OCI-LY1 (cell line): ENCODE measurements at regions not wholly inside any gene's neighbourhood (a gene's known extent, or its start where the extent isn't known, plus 50 kb on each side); places are given as distances from the start of the nearest gene placed in this dataset.

Experiments used
- H2AFZ ChIP-seq: fragments of 200-600 bp; sonication (generic), shearing (Covaris generic); 2 replicates; pipeline ENCODE4 v1.6.0; 2014; ENCODE audit warnings: antibody characterized with exemption, mild to moderate bottlenecking, low read length
- H3F3A ChIP-seq: fragments of 200-600 bp; sonication (generic), shearing (Covaris generic); 2 replicates; pipeline ENCODE4 v1.6.0; 2014; ENCODE audit warnings: mild to moderate bottlenecking, antibody characterized with exemption, low read length, moderate library complexity; ENCODE audit not compliant: insufficient read depth
- H3K27ac ChIP-seq: fragments of 200-600 bp; sonication (generic); 2 replicates; pipeline ENCODE4 v1.5.1; 2014; ENCODE audit warnings: low read length, mixed run types, mild to moderate bottlenecking, low read depth; ENCODE audit not compliant: poor library complexity, severe bottlenecking
- H3K27me3 ChIP-seq: fragments of 200-600 bp; sonication (generic); 2 replicates; pipeline ENCODE4 v1.6.0; 2014; ENCODE audit warnings: antibody characterized with exemption, mild to moderate bottlenecking, low read length, moderate library complexity; ENCODE audit not compliant: insufficient read depth
- H3K36me3 ChIP-seq: fragments of 200-600 bp; sonication (generic); 2 replicates; pipeline ENCODE4 v1.6.1; 2014; ENCODE audit warnings: mild to moderate bottlenecking, antibody characterized with exemption, low read length, moderate library complexity, mixed read lengths; ENCODE audit not compliant: insufficient read depth
- H3K4me1 ChIP-seq: fragments of 200-600 bp; sonication (generic); 2 replicates; pipeline ENCODE4 v1.5.1; 2014; ENCODE audit warnings: mild to moderate bottlenecking, low read length, moderate library complexity; ENCODE audit not compliant: insufficient read depth, severe bottlenecking
- H3K4me2 ChIP-seq: fragments of 200-600 bp; sonication (generic), shearing (Covaris generic); 2 replicates; pipeline ENCODE4 v1.6.1; 2014; ENCODE audit warnings: low read length
- H3K4me3 ChIP-seq: fragments of 200-600 bp; sonication (generic); 2 replicates; pipeline ENCODE4 v1.5.1; 2014; ENCODE audit warnings: low read length, low read depth, mild to moderate bottlenecking, mixed read lengths; ENCODE audit not compliant: poor library complexity, severe bottlenecking
- H3K79me2 ChIP-seq: fragments of 200-600 bp; shearing (Covaris generic); 2 replicates; pipeline ENCODE4 v1.6.1; 2016; ENCODE audit warnings: mixed run types, low read length, mixed read lengths; ENCODE audit not compliant: insufficient read depth
- H3K9ac ChIP-seq: fragments of 200-600 bp; sonication (generic), shearing (Covaris generic); 2 replicates; pipeline ENCODE4 v1.6.1; 2014; ENCODE audit warnings: mild to moderate bottlenecking, low read length, mixed read lengths
- H3K9me2 ChIP-seq: fragments of 200-600 bp; sonication (generic), shearing (Covaris generic); 2 replicates; pipeline ENCODE4 v1.6.1; 2014; ENCODE audit warnings: low read depth, mild to moderate bottlenecking, low read length, mixed read lengths
- H3K9me3 ChIP-seq: fragments of 200-600 bp; shearing (Covaris generic); 2 replicates; pipeline ENCODE4 v1.6.1; 2014; ENCODE audit warnings: low read length, mixed read lengths
- H4K20me1 ChIP-seq: fragments of 200-600 bp; sonication (generic), shearing (Covaris generic); 2 replicates; pipeline ENCODE4 v1.6.0; 2016; ENCODE audit warnings: mild to moderate bottlenecking, low read length; ENCODE audit not compliant: insufficient read depth
- EZH2 ChIP-seq: fragments of 200-600 bp; sonication (generic), shearing (Covaris generic); IDR thresholded peaks from 2 replicates; pipeline ENCODE4 v1.8.0; 2017; ENCODE audit warnings: borderline replicate concordance, mixed run types, mild to moderate bottlenecking, antibody characterized with exemption, low read length, moderate library complexity, mixed read lengths
- TF ChIP-seq, protein P1 (sequence below): fragments of 200-600 bp; sonication (generic), shearing (Covaris generic); IDR thresholded peaks from 2 replicates; pipeline ENCODE4 v1.5.1; 2017; ENCODE audit warnings: mild to moderate bottlenecking, antibody characterized with exemption, low read length, moderate library complexity, mixed read lengths

DNA sequence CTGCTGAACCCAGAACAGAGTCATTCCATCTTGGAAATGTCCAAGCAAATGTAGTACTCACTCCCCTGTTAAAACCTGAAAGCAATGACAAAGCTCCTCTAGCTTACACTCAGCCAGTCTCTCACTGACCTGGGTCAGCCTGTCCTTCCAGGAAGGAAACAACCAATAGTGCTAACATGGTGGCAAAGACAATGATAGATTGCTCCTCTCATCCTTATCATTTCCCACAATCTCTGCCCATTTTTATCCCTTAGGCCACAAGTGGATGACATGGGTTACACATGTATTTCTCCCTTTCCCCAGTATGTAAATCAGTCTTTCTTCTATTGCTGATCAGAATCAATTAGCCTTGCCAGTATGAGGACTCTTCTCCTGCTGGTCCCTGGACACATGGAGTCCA is 154.6 kb upstream of the SESN3 start:
- Histone ChIP-seq H2AFZ (no peak overlapping the region), H3K36me3 (no peaks in the 10 kb centered on the region), H3K4me3 (no peak overlapping the region), H3K4me2 (no peak overlapping the region), H3K79me2 (no peaks in the 10 kb centered on the region), H3F3A (no peaks in the 10 kb centered on the region), H3K27ac (no peak overlapping the region), H3K9me3 (no peaks in the 10 kb centered on the region), H3K4me1 (no peaks in the 10 kb centered on the region), H3K9ac (no peak overlapping the region), H4K20me1 (no peaks in the 10 kb centered on the region), H3K27me3 (peaks cover 2% of the 10 kb centered on the region; the same call in 1 of the 2 replicates), H3K9me2 (no peaks in the 10 kb centered on the region)
- TF ChIP-seq, protein P1, sequence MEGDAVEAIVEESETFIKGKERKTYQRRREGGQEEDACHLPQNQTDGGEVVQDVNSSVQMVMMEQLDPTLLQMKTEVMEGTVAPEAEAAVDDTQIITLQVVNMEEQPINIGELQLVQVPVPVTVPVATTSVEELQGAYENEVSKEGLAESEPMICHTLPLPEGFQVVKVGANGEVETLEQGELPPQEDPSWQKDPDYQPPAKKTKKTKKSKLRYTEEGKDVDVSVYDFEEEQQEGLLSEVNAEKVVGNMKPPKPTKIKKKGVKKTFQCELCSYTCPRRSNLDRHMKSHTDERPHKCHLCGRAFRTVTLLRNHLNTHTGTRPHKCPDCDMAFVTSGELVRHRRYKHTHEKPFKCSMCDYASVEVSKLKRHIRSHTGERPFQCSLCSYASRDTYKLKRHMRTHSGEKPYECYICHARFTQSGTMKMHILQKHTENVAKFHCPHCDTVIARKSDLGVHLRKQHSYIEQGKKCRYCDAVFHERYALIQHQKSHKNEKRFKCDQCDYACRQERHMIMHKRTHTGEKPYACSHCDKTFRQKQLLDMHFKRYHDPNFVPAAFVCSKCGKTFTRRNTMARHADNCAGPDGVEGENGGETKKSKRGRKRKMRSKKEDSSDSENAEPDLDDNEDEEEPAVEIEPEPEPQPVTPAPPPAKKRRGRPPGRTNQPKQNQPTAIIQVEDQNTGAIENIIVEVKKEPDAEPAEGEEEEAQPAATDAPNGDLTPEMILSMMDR = no peak
- no peak for TF ChIP-seq EZH2

DNA sequence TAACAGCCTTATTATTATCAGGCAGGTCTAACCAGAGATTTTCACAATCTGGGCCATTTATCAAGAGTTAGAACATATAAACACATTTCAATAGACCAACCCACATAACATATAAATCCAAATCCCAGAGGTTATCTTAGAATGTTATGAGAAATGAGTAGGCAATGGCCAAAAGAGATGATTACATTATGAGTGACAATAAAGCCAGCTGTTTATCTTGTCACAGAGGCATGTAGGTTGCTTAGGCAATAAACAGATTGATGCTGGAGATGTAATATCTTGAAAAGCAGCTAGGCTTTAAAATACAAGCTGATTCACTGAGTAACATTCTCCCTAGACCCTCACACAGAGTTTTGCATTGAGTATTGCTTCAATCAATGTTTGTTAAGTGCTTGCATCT is 148.5 kb upstream of the SESN3 start:
- H3K9me2 ChIP-seq = no peaks in the 10 kb centered on the region
- H3K4me3 ChIP-seq = no peak overlapping the region
- no peaks in the 10 kb centered on the region for H3K4me1 ChIP-seq
- no peak overlapping the region for H3K9ac ChIP-seq
- H3K36me3 ChIP-seq = no peaks in the 10 kb centered on the region
- no peak overlapping the region for H3K4me2 ChIP-seq
- H3K27ac ChIP-seq = no peak overlapping the region
- H2AFZ ChIP-seq = no peak overlapping the region
- no peaks in the 10 kb centered on the region for H3K27me3 ChIP-seq
- no peaks in the 10 kb centered on the region for H3K79me2 ChIP-seq
- TF ChIP-seq, protein P1 = no peak
- TF ChIP-seq EZH2 = no peak
- no peaks in the 10 kb centered on the region for H3K9me3 ChIP-seq
- no peaks in the 10 kb centered on the region for H3F3A ChIP-seq
- H4K20me1 ChIP-seq = no peaks in the 10 kb centered on the region

DNA sequence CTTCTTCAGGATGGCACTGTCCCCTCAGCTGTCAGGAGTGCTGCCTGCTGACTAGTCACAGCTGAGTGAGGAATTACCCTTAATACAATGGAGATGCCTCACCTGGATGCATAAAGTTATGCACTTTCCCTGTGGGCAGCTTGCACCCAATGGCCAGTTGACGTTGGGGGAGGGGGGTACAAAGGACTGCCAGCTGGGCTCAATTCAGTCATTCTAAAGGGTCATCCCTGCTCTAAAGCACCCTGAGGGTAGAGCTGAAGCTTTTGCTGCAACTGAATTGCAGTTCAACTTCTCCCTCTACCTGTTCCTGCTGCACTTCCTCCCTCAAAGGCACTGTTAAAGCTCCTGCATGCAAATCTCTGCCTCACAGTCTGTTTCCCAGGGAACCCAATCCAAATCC is 147.8 kb upstream of the SESN3 start:
- Histone ChIP-seq H3F3A (no peaks in the 10 kb centered on the region), H3K4me3 (no peak overlapping the region), H4K20me1 (no peaks in the 10 kb centered on the region), H3K9me3 (no peaks in the 10 kb centered on the region), H3K36me3 (no peaks in the 10 kb centered on the region), H3K9me2 (no peaks in the 10 kb centered on the region), H3K27me3 (no peaks in the 10 kb centered on the region), H3K4me1 (no peaks in the 10 kb centered on the region), H2AFZ (no peak overlapping the region), H3K79me2 (no peaks in the 10 kb centered on the region), H3K4me2 (no peak overlapping the region), H3K27ac (no peak overlapping the region), H3K9ac (no peak overlapping the region)
- TF ChIP-seq, protein P1 = no peak
- no peak for TF ChIP-seq EZH2
